Neutrophil (primary cell): ENCODE measurements at regions not wholly inside any gene's neighbourhood (a gene's known extent, or its start where the extent isn't known, plus 50 kb on each side); places are given as distances from the start of the nearest gene placed in this dataset.

Experiments used
- H3K27ac ChIP-seq: fragments of 200-600 bp; sonication (generic); 2 replicates; pipeline ENCODE4 v1.5.1; 2016; ENCODE audit warnings: mild to moderate bottlenecking, moderate library complexity
- H3K27me3 ChIP-seq: fragments of 200-600 bp; sonication (generic); 2 replicates; pipeline ENCODE4 v1.6.0; 2016; ENCODE audit warnings: mild to moderate bottlenecking
- H3K36me3 ChIP-seq: fragments of 200-600 bp; sonication (generic); 2 replicates; pipeline ENCODE4 v1.5.1; 2017
- H3K4me1 ChIP-seq, 2 experiments: fragments of 200-600 bp in 1 of 2; sonication (generic) in 1 of 2; 1 replicate in 1 of 2; 2 replicates in 1 of 2; pipeline versions ENCODE4 v1.5.1 to v1.6.1; 2013 to 2016; ENCODE audit warnings: low read depth in 1 of 2, low read length in 1 of 2, mild to moderate bottlenecking in 1 of 2, moderate library complexity in 1 of 2; ENCODE audit not compliant: control insufficient read depth in 1 of 2, insufficient read depth in 1 of 2
- H3K4me3 ChIP-seq, 2 experiments: fragments of 200-600 bp in 1 of 2; sonication (generic) in 1 of 2; 1 replicate in 1 of 2; 2 replicates in 1 of 2; pipeline ENCODE4 v1.5.1; 2013 to 2016; ENCODE audit warnings: low read depth in 1 of 2, low read length in 1 of 2, mild to moderate bottlenecking in 1 of 2, moderate library complexity in 1 of 2
- H3K9me3 ChIP-seq: fragments of 200-600 bp; sonication (generic); 2 replicates; pipeline ENCODE4 v1.5.1; 2016
- CTCF ChIP-seq: fragments of 200-600 bp; sonication (generic); IDR thresholded peaks from 2 replicates; pipeline ENCODE4 v1.5.1; 2016; ENCODE audit warnings: antibody characterized with exemption

GRCh38 chr16:60755907-60756306, 1280.3 kb downstream of the CDH8 start:
- H3K27ac ChIP-seq = no peak overlapping the region
- H3K27me3 ChIP-seq = no peaks in the 10 kb centered on the region
- no peaks in the 10 kb centered on the region for H3K36me3 ChIP-seq
- H3K9me3 ChIP-seq = no peaks in the 10 kb centered on the region
- H3K4me3 ChIP-seq = no peak overlapping the region
- H3K4me1 ChIP-seq = no peaks in the 10 kb centered on the region
- TF ChIP-seq CTCF = no peak

- H3K9me3 ChIP-seq = no peaks in the 10 kb centered on the region
- H3K4me3 ChIP-seq = no peak overlapping the region
- H3K36me3 ChIP-seq = no peaks in the 10 kb centered on the region
- no peaks in the 10 kb centered on the region for H3K27me3 ChIP-seq
- TF ChIP-seq CTCF = no peak
- no peak overlapping the region for H3K27ac ChIP-seq
- no peaks in the 10 kb centered on the region for H3K4me1 ChIP-seq
Observed at GRCh38 chr16:60748366-60748765, 1287.9 kb downstream of the CDH8 start.

GRCh38 chr16:60744198-60744597, 1292.0 kb downstream of the CDH8 start:
- no peaks in the 10 kb centered on the region for H3K9me3 ChIP-seq
- H3K36me3 ChIP-seq = no peaks in the 10 kb centered on the region
- no peak for TF ChIP-seq CTCF
- H3K27me3 ChIP-seq = no peaks in the 10 kb centered on the region
- H3K4me1 ChIP-seq = no peaks in the 10 kb centered on the region
- H3K4me3 ChIP-seq = no peak overlapping the region
- H3K27ac ChIP-seq = no peak overlapping the region

GRCh38 chr16:60741810-60742209, 1294.4 kb downstream of the CDH8 start:
- no peak overlapping the region for H3K4me3 ChIP-seq
- no peaks in the 10 kb centered on the region for H3K36me3 ChIP-seq
- TF ChIP-seq CTCF = no peak
- H3K9me3 ChIP-seq = no peaks in the 10 kb centered on the region
- no peaks in the 10 kb centered on the region for H3K27me3 ChIP-seq
- H3K4me1 ChIP-seq = no peaks in the 10 kb centered on the region
- no peak overlapping the region for H3K27ac ChIP-seq

GRCh38 chr16:60739737-60740683, 1296.2 kb downstream of the CDH8 start:
- no peak overlapping the region for H3K4me3 ChIP-seq
- no peaks in the 10 kb centered on the region for H3K27me3 ChIP-seq
- no peaks in the 10 kb centered on the region for H3K9me3 ChIP-seq
- H3K27ac ChIP-seq = no peak overlapping the region
- no peaks in the 10 kb centered on the region for H3K4me1 ChIP-seq
- no peak for TF ChIP-seq CTCF
- H3K36me3 ChIP-seq = no peaks in the 10 kb centered on the region
